ENCODE measurements at regions not wholly inside any gene's neighbourhood (a gene's known extent, or its start where the extent isn't known, plus 50 kb on each side); places are given as distances from the start of the nearest gene placed in this dataset.
"Not testable (repeated sequence)": the region's sequence is repeated elsewhere in the genome, so short reads cannot be mapped to it uniquely, and the experiment has no call there.

DNA sequence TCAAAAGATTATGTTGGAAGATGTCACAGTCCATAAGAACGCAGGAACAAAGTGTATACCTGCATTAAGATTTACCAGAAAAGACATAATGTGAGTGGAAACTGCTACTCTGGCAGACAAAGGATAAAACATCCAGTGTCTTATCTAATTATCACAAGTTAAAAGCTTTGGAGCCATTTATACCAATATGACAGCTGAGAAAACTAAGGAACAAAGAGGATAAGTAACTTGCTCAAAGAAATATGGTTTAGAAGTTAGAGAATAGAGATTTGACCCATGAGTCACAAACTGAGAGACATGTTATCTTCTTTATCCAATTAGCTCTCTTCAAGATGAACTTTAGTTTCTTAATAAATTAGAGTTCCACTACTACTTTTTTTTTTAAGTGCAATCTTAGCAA, 1473.7 kb downstream of the OTOL1 start:
- Mint-ChIP-seq H3K36me3 (ENCODE audit: insufficient read depth in 2 of 2) (no peaks in the 10 kb centered on the region), H3K4me3 (no peak overlapping the region), H3K9me3 (peaks cover 3 to 11% of the 10 kb centered on the region in 2 donors), H3K27ac (no peak overlapping the region), H3K4me1 (ENCODE audit: low read depth) (no peaks in the 10 kb centered on the region), H3K27me3 (ENCODE audit: low read depth) (no peaks in the 10 kb centered on the region)
- ATAC-seq (replicated peaks in 1 of 2) (no peak), DNase-seq (no peak)

DNA sequence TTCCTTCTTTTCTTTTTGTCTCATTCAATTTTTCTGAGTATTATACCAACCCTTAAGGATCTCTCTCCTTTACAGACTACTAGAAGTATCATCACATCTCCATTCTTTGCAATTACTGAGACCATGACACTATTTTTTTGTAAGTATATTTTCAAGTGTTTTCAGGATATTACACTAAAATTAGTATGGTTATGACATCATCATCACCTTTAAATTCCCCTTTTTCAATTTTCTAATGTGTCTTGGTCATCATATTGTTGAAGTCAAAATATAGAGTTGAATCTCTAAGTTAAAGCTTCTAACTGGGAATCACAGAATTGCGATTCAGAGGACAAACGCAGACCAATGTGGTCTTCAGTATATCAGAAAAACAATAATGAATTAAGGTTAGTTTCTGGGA, 1475.1 kb downstream of the OTOL1 start:
- Mint-ChIP-seq H3K4me1 (ENCODE audit: low read depth) (no peaks in the 10 kb centered on the region), H3K27ac (no peak overlapping the region), H3K27me3 (ENCODE audit: low read depth) (no peaks in the 10 kb centered on the region), H3K4me3 (no peak overlapping the region), H3K36me3 (ENCODE audit: insufficient read depth in 2 of 2) (no peaks in the 10 kb centered on the region), H3K9me3 (peaks cover 3 to 6% of the 10 kb centered on the region in 2 donors)
- DNase-seq: no peak
- no peak for ATAC-seq (replicated peaks in 1 of 2)

DNA sequence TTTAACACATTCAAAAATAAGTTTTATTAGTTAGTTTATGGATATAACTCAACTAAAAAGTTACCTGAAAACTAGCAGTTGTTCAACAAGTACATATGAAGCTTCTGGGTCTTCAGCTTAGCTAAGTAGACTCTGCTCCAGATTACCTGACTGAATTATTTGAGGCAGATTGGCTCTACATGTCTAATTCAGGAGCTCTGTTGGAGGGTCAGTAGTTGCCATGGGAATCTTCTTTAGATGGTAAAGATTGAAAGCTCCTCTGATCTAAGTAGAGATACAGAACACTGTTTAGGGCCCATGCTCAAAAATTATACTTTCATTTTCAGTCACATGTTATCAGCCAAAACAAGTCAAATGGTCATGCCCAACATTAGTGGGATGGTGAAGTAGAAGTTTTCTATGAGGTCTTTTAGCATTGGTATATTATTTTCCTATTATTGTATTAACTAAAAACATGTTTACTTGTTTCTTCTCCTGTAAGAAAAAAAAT, 1476.9 kb downstream of the OTOL1 start:
- H3K27me3 Mint-ChIP-seq (ENCODE audit: low read depth): no peaks in the 10 kb centered on the region
- peaks cover 3 to 5% of the 10 kb centered on the region in 2 donors for H3K9me3 Mint-ChIP-seq
- H3K27ac Mint-ChIP-seq: no peak overlapping the region
- H3K4me1 Mint-ChIP-seq (ENCODE audit: low read depth): no peaks in the 10 kb centered on the region
- H3K4me3 Mint-ChIP-seq: no peak overlapping the region
- ATAC-seq (replicated peaks in 1 of 2) (no peak), DNase-seq (no peak)
- no peaks in the 10 kb centered on the region for H3K36me3 Mint-ChIP-seq (ENCODE audit: insufficient read depth in 2 of 2)

DNA sequence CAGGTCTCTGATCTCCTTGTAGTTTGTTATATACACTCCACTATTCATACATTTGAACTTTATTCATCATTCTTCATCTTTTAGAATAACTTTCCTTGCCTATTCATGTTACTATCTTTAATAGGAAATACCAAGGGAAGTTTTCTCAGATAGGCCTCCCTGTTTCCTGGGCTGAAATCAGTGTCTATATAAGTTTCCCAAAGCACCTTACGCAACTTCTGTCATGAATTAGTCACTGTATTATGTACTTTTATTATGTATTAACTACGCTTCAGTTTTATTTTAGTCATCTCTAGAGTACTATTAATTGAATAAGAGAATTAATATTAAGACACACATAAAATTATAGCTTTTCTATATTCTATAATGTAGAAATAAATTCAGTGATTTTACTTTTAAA, 1481.5 kb downstream of the OTOL1 start:
- ATAC-seq (replicated peaks in 1 of 2) (no peak), DNase-seq (no peak)
- Mint-ChIP-seq H3K36me3 (ENCODE audit: insufficient read depth in 2 of 2) (no peaks in the 10 kb centered on the region), H3K4me1 (ENCODE audit: low read depth) (no peaks in the 10 kb centered on the region), H3K9me3 (peaks cover 2 to 5% of the 10 kb centered on the region in 2 donors), H3K4me3 (no peak overlapping the region), H3K27me3 (ENCODE audit: low read depth) (no peaks in the 10 kb centered on the region), H3K27ac (no peak overlapping the region)

DNA sequence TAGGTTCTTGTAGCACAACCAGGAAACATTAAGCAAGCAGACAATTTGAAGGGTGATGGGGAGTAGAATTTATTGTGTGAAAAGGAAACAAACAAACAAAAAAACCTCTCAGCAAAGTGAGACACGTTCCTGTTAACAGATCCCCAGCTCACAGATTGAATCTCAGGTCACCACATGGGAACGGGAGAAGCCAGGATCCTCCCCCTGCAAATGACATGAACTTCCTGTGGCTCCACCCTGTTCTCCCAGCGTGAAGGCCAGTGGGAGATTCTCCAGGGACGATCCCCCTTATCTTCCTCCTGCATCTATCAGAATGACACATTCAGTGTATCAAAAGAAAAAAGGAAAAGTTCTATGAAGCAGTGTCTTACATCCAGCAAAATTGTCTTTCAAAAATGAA, 1488.1 kb downstream of the OTOL1 start:
- H3K9me3 Mint-ChIP-seq: peaks cover 7 to 10% of the 10 kb centered on the region in 2 donors
- ATAC-seq (replicated peaks in 1 of 2) (no peak), DNase-seq (no peak)
- H3K27me3 Mint-ChIP-seq (ENCODE audit: low read depth): no peaks in the 10 kb centered on the region
- H3K4me3 Mint-ChIP-seq: no peak overlapping the region
- H3K27ac Mint-ChIP-seq: no peak overlapping the region
- H3K36me3 Mint-ChIP-seq (ENCODE audit: insufficient read depth in 2 of 2): peaks cover 0 to 3% of the 10 kb centered on the region in 2 donors
- H3K4me1 Mint-ChIP-seq (ENCODE audit: low read depth): no peaks in the 10 kb centered on the region

DNA sequence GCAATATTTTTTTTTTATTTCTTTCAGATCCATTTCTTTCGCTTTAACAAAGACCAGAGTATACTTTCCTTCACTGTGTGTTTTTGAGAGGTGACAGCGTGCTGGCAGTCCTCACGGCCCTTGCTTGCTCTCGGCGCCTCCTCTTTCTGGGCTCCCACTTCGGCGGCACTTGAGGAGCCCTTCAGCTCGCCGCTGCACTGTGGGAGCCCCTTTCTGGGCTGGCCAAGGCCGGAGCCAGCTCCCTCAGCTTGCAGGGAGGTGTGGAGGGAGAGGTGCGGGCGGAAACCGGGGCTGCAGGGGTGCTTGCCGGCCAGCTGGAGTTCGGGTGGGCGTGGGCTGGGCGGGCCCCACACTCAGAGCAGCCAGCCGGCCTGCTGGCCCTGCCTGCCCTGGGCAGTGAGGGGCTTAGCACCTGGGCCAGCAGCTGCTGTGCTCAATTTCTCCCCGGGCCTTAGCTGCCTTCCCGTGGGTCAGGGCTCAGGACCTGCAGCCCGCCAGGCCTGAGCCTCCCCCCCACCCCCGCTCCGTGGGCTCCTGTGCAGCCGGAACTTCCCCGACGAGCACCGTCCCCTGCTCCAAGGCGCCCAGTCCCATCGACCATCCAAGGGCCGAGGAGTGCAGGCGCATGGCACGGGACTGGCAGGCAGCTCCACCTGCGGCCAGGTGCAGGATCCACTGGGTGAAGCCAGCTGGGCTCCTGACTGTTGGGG, 1490.6 kb downstream of the OTOL1 start:
- H3K4me3 Mint-ChIP-seq; DNase-seq; H3K9me3 Mint-ChIP-seq; H3K27ac Mint-ChIP-seq; ATAC-seq (replicated peaks in 1 of 2); H3K4me1 Mint-ChIP-seq (ENCODE audit: low read depth); H3K27me3 Mint-ChIP-seq (ENCODE audit: low read depth); H3K36me3 Mint-ChIP-seq (ENCODE audit: insufficient read depth in 2 of 2): not testable (repeated sequence)

DNA sequence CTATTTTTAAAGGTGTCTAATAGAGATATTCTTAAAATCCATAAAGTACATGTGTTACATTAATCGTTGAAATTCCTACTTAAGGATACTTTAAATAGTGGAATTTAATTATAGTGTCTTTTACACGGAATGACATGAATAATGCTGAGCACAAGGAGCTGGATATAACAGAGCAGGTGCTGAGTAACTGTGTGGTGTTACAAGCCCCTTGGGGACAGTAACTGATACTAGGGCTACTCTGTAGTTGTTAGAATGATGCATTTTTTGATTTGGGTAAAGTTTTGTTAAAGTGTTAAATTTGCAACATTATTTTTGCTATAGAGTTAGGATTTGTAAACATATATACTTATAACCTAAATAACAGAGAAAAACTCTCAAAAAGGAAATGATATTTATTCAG, 1496.1 kb downstream of the OTOL1 start:
- ATAC-seq (replicated peaks in 1 of 2): no peak
- Mint-ChIP-seq H3K27me3 (ENCODE audit: low read depth) (no peaks in the 10 kb centered on the region), H3K27ac (no peak overlapping the region), H3K4me3 (no peak overlapping the region), H3K36me3 (ENCODE audit: insufficient read depth in 2 of 2) (peaks cover 0 to 3% of the 10 kb centered on the region in 2 donors), H3K9me3 (peaks cover 2 to 8% of the 10 kb centered on the region in 2 donors), H3K4me1 (ENCODE audit: low read depth) (no peaks in the 10 kb centered on the region)
- DNase-seq: no peak

DNA sequence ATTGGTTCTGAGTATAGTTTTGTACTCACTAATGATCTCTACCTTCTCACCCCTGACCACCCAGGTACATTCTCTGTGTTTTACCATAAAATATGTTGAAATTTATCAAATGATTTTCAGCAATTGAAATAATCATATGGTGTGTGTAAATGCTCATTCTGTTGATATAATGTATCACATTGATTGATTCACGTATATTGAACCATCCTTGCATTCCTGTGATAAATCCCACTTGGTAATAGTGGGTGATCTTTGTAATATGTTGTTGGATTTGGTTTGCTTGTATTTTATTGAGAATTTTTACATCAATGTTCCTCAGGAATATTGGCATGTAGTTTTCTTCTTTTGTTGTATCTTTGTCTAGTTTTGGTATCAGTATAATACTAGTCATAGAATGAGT, 1497.6 kb downstream of the OTOL1 start:
- Mint-ChIP-seq H3K4me3 (no peak overlapping the region), H3K4me1 (ENCODE audit: low read depth) (no peaks in the 10 kb centered on the region), H3K27ac (no peak overlapping the region)

DNA sequence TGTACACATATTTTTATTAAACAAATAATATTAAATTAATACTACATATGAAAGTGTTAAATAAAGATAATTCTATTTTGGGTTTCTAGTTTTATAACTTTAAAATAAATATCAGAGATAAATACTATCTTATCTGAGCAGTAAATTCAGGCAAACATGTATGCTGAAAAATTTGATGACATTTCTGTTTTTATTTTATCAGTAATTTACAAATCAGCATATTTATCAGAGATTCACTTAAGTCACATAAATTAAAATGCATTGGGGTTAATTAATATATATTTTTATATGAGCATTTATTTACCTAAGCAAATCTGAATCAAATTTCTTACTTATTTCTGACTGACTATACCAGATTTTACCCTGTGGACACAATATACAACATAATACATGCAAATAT, 1499.8 kb downstream of the OTOL1 start:
- Mint-ChIP-seq H3K4me3 (no peak overlapping the region), H3K4me1 (ENCODE audit: low read depth) (no peaks in the 10 kb centered on the region), H3K9me3 (peaks cover 2 to 9% of the 10 kb centered on the region in 2 donors), H3K36me3 (ENCODE audit: insufficient read depth in 2 of 2) (peaks cover 0 to 3% of the 10 kb centered on the region in 2 donors), H3K27me3 (ENCODE audit: low read depth) (no peaks in the 10 kb centered on the region), H3K27ac (no peak overlapping the region)
- no peak for DNase-seq
- ATAC-seq (replicated peaks in 1 of 2): no peak

More for the DNA sequence above, 1497.6 kb downstream of the OTOL1 start:
- Mint-ChIP-seq H3K27me3 (ENCODE audit: low read depth) (no peaks in the 10 kb centered on the region), H3K9me3 (peaks cover 2 to 10% of the 10 kb centered on the region in 2 donors), H3K36me3 (ENCODE audit: insufficient read depth in 2 of 2) (peaks cover 0 to 3% of the 10 kb centered on the region in 2 donors)
- ATAC-seq (replicated peaks in 1 of 2): no peak
- DNase-seq: no peak

DNA sequence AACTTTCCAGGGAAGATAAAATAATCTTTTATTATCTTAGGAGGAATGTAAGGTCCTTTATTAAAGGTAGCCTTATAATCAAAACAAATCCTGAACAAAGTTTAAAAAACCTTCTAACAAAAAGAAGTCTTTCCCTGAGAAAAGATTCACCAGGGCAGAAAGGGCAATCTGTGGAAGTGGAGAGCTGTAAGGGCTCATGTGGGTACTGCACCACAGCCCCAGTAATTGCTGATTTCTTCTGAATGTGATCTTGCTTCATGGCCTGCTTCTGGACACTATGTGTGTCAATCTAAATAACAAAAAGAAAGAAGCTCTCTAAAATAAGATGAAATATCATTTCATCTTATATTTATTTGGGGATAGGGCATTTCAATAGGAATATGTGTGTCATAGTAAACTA, 1501.6 kb downstream of the OTOL1 start:
- no peak for ATAC-seq (replicated peaks in 1 of 2)
- peaks cover 3 to 6% of the 10 kb centered on the region in 2 donors for H3K9me3 Mint-ChIP-seq
- peaks cover 0 to 3% of the 10 kb centered on the region in 2 donors for H3K36me3 Mint-ChIP-seq (ENCODE audit: insufficient read depth in 2 of 2)
- no peak overlapping the region for H3K4me3 Mint-ChIP-seq
- H3K27ac Mint-ChIP-seq: no peak overlapping the region
- DNase-seq: no peak
- no peaks in the 10 kb centered on the region for H3K4me1 Mint-ChIP-seq (ENCODE audit: low read depth)
- no peaks in the 10 kb centered on the region for H3K27me3 Mint-ChIP-seq (ENCODE audit: low read depth)

DNA sequence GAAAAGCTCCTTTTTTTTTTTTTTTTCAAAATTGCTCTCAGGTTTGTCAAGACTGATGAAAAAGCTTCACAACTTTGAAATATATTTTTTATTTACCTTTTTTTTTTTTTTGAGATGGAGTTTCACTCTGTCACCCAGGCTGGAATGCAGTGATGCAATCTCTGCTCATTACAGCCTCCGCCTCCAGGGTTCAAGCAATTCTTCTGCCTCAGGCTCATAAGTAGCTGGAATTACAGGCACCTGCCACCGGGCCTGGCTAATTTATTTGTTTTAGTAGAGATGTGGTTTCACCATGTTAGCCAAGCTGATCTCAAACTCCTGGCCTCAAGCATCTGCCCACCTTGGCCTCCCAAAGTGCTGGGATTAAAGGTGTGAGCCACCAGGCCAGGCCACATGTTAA, 1515.0 kb downstream of the OTOL1 start:
- Mint-ChIP-seq H3K36me3 (ENCODE audit: insufficient read depth in 2 of 2) (no peaks in the 10 kb centered on the region), H3K4me1 (ENCODE audit: low read depth) (no peaks in the 10 kb centered on the region), H3K4me3 (no peak overlapping the region), H3K27ac (no peak overlapping the region), H3K9me3 (peaks cover 0 to 2% of the 10 kb centered on the region in 2 donors), H3K27me3 (ENCODE audit: low read depth) (no peaks in the 10 kb centered on the region)
- ATAC-seq (replicated peaks in 1 of 2) (no peak), DNase-seq (no peak)

DNA sequence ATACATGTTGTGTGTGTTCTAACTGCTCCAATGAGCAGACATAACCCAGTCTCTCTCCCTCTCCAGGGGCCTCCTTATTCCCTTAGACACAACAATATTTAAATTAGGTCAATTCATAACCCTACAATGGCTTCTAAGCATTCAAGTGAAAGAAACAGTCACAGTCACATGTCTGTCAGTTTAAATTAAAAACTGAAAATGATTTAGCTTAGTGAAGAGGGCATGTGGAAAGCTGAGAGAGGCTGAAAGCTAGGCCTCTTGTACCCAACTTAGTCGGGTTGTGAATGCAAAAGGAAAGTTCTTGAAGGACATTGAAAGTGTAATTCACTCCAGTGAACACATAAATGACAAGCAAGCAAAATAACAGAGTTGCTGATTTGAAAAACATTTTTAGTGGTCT, 1519.6 kb downstream of the OTOL1 start:
- Mint-ChIP-seq H3K27me3 (ENCODE audit: low read depth) (no peaks in the 10 kb centered on the region), H3K36me3 (ENCODE audit: insufficient read depth in 2 of 2) (no peaks in the 10 kb centered on the region), H3K27ac (no peak overlapping the region), H3K4me3 (no peak overlapping the region), H3K4me1 (ENCODE audit: low read depth) (no peaks in the 10 kb centered on the region), H3K9me3 (peaks cover 0 to 2% of the 10 kb centered on the region in 2 donors)
- DNase-seq: no peak
- no peak for ATAC-seq (replicated peaks in 1 of 2)

DNA sequence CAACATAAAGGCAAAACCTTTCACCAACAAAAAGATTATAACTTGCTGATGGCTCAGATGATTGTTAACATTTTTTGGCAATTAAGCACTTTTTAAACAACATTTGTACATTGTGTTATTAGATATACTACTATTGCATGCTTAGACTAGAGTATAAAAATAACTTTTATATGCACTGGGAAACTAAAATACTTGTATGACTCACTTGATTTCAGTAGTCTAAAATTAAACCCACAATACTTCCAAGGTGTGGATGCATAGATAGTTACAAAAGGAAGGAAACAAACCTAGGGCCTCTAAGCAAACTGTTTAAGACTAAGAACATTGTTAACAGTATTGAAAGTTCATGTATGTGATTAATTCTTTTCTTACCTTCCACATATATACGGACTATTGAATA, 1521.5 kb downstream of the OTOL1 start:
- Mint-ChIP-seq H3K4me3 (no peak overlapping the region), H3K27ac (no peak overlapping the region), H3K36me3 (ENCODE audit: insufficient read depth in 2 of 2) (no peaks in the 10 kb centered on the region), H3K4me1 (ENCODE audit: low read depth) (no peaks in the 10 kb centered on the region), H3K27me3 (ENCODE audit: low read depth) (no peaks in the 10 kb centered on the region), H3K9me3 (peaks cover 0 to 2% of the 10 kb centered on the region in 2 donors)
- DNase-seq (no peak), ATAC-seq (replicated peaks in 1 of 2) (no peak)

DNA sequence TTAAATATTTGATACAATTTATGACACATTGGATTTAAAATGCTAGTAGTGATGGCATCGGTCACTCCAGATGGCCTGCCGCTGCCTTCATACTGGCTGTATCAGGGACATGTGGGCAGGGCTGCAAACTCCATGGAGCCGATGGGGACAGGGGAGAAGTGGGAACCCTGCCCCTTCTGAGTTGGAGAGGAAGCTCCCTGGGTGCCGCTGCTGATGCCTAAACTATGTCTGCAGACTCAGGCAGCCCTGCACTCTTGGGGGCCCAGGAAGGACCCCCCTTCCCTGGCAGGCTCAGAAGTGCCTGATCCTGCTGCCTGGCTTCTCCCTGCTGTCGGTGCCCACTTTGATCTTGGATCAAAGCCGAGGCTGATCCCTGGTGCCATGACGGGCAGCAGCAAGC, 1522.1 kb downstream of the OTOL1 start:
- Mint-ChIP-seq H3K36me3 (ENCODE audit: insufficient read depth in 2 of 2) (no peaks in the 10 kb centered on the region), H3K4me1 (ENCODE audit: low read depth) (no peaks in the 10 kb centered on the region), H3K27me3 (ENCODE audit: low read depth) (no peaks in the 10 kb centered on the region), H3K27ac (no peak overlapping the region), H3K9me3 (peaks cover 0 to 2% of the 10 kb centered on the region in 2 donors), H3K4me3 (no peak overlapping the region)
- ATAC-seq (replicated peaks in 1 of 2): no peak
- DNase-seq: no peak

Data from activated T-cell treated with anti-CD3 and anti-CD28 coated beads, Interleukin-2, amount 50 U/mL, for 72 hours (primary cell).